ENCODE measurements at regions not wholly inside any gene's neighbourhood (a gene's known extent, or its start where the extent isn't known, plus 50 kb on each side); places are given as distances from the start of the nearest gene placed in this dataset.

DNA sequence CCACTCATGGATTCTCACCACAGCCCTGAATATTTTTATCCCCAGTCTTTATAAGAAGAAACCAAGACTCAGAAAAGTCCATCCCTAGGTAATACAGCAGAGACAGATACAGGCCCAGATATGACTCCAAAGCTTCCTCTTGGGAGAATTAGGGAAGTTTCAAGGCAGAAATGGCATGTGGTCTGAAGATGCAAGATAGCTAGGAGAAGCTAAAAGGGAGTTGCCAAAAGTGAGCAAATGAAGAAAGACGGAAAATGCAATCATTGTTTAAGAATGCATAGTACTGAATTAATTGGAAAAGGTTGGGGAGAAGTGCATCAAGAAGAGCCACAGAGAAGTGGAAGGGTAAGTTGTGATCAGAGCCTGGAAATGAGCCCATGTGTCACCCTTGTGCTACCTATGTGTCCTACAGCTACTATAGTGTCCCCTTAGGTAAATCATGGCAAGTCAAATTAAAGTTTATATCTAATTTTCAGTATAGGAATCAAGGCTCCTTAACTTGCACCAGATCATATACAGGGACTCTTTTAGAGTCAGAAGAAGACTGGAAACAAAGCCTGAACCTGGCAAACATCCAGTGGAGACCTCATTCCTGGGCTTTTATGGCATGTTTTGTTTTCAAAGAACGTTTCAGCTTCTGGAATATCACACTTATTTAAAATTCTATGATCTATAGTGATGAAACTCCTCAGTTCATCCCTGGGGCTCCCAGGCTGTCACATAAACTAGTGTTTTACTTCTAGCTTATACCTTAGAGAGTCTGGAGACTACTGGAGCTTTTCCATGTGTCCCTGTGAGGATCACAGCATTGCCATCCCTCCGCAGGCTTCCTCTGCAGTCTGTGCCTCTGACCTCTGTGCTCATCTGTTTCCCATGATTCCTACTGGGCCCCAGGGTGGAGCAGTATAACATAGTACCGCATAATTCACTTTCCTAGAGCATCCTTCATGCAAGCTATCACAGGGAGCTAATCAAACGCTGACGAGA, 189.0 kb upstream of the CDKN3 start:
- TF ChIP-seq, protein P1, sequence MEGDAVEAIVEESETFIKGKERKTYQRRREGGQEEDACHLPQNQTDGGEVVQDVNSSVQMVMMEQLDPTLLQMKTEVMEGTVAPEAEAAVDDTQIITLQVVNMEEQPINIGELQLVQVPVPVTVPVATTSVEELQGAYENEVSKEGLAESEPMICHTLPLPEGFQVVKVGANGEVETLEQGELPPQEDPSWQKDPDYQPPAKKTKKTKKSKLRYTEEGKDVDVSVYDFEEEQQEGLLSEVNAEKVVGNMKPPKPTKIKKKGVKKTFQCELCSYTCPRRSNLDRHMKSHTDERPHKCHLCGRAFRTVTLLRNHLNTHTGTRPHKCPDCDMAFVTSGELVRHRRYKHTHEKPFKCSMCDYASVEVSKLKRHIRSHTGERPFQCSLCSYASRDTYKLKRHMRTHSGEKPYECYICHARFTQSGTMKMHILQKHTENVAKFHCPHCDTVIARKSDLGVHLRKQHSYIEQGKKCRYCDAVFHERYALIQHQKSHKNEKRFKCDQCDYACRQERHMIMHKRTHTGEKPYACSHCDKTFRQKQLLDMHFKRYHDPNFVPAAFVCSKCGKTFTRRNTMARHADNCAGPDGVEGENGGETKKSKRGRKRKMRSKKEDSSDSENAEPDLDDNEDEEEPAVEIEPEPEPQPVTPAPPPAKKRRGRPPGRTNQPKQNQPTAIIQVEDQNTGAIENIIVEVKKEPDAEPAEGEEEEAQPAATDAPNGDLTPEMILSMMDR (IDR thresholded peaks at IDR 0.05; ENCODE audit: poor library complexity) = no peak
- TF ChIP-seq EZH2phosphoT487 (IDR thresholded peaks at IDR 0.05; ENCODE audit: low read depth, severe bottlenecking, unreplicated experiment) = no peak
- TF ChIP-seq EZH2 (IDR thresholded peaks at IDR 0.05; ENCODE audit: borderline replicate concordance) = no peak
- H2AFZ ChIP-seq = no peak overlapping the region
- no peaks in the 10 kb centered on the region for H4K20me1 ChIP-seq (ENCODE audit: insufficient read depth, poor library complexity, severe bottlenecking)
- H3K4me3 ChIP-seq = no peak overlapping the region
- peaks cover 9% of the 10 kb centered on the region for H3K4me1 ChIP-seq (ENCODE audit: insufficient read depth)
- 62% methylated on average over 6 of the region's 6 CpGs for WGBS (ENCODE audit: low lambda C conversion rate, missing lambda C conversion rate)
- DNase-seq (ENCODE audit: low spot score) = no peak
- no peaks in the 10 kb centered on the region for H3K27me3 ChIP-seq
- H3K27ac ChIP-seq = no peak overlapping the region
- no peaks in the 10 kb centered on the region for H3K9me3 ChIP-seq (ENCODE audit: low read depth)
- no peak overlapping the region for H3K4me2 ChIP-seq
- no peaks in the 10 kb centered on the region for H3K79me2 ChIP-seq
- H3K9me2 ChIP-seq (replicated peaks; ENCODE audit: insufficient read depth) = no peaks in the 10 kb centered on the region
- H3K36me3 ChIP-seq (replicated peaks; ENCODE audit: insufficient read depth, low read depth) = no peaks in the 10 kb centered on the region

DNA sequence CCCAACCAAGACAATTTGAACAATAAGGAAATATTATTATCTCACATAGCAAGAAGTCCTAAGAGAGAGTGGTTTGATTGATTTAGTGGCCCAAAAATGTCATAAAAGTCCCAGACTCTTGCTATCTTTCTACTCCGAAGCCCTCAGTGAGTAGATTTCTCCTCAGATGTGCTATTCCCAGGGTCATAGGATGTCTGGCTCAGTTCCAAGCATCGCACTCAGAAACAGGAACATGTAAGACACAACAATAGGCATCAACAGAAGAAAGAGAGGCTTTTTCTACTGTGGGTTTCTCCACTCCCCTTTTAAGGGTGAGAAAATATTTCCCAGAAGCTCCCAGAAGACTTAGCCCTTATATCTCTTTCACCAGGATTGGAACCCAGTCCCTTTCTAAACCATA, 188.1 kb upstream of the CDKN3 start:
- no peaks in the 10 kb centered on the region for H3K9me3 ChIP-seq (ENCODE audit: low read depth)
- no peak for DNase-seq (ENCODE audit: low spot score)
- no peak overlapping the region for H3K27ac ChIP-seq
- no peaks in the 10 kb centered on the region for H4K20me1 ChIP-seq (ENCODE audit: insufficient read depth, poor library complexity, severe bottlenecking)
- H3K4me1 ChIP-seq (ENCODE audit: insufficient read depth) = peaks cover 9% of the 10 kb centered on the region
- no peaks in the 10 kb centered on the region for H3K79me2 ChIP-seq
- H3K4me2 ChIP-seq = no peak overlapping the region
- no peak for TF ChIP-seq EZH2 (IDR thresholded peaks at IDR 0.05; ENCODE audit: borderline replicate concordance)
- TF ChIP-seq, protein P1 (IDR thresholded peaks at IDR 0.05; ENCODE audit: poor library complexity) = no peak
- no peak for TF ChIP-seq EZH2phosphoT487 (IDR thresholded peaks at IDR 0.05; ENCODE audit: low read depth, severe bottlenecking, unreplicated experiment)
- H3K36me3 ChIP-seq (replicated peaks; ENCODE audit: insufficient read depth, low read depth) = no peaks in the 10 kb centered on the region
- no peak overlapping the region for H3K4me3 ChIP-seq
- 81% methylated on average over 2 of the region's 2 CpGs for WGBS (ENCODE audit: low lambda C conversion rate, missing lambda C conversion rate)
- no peaks in the 10 kb centered on the region for H3K9me2 ChIP-seq (replicated peaks; ENCODE audit: insufficient read depth)
- H3K27me3 ChIP-seq = no peaks in the 10 kb centered on the region
- no peak overlapping the region for H2AFZ ChIP-seq

DNA sequence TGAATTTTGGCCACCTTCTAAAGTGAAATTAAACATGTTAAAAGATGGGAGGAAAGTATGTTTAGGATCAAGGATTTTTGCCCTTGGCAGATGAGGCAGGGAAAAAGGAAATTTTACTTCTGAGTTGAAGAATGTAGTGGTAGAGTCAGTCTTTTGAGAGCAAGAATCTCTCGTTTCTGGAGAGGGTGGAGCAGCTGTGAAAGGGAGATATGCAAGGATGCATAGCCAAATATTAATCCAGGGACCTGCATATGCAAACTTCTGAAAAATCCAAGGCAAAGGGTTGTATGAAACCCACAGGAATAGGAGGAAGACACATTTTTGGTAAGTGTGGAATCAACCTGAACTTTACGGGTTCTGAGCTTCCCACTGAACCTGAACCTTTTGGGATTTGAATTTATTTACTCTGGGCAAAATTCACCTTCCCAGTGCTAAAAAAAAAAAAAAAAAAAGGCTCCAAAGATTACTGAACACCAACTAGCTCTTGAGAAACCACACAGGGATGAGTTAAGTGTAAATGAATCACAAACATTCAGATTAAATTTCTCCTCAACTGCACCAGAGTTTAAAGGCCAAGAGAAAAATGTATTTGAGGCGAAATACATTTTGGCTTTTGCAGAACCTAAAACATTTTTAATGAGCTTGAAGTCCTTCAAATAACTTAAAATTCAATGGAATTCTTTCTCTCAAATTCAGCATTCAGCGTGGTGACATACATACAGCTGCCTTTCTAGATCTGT, 187.1 kb upstream of the CDKN3 start:
- Histone ChIP-seq H3K9me3 (ENCODE audit: low read depth) (no peaks in the 10 kb centered on the region), H3K79me2 (no peaks in the 10 kb centered on the region), H3K9me2 (replicated peaks; ENCODE audit: insufficient read depth) (no peaks in the 10 kb centered on the region), H3K4me2 (no peak overlapping the region), H3K27me3 (no peaks in the 10 kb centered on the region), H3K27ac (no peak overlapping the region), H3K36me3 (replicated peaks; ENCODE audit: insufficient read depth, low read depth) (no peaks in the 10 kb centered on the region), H4K20me1 (ENCODE audit: insufficient read depth, poor library complexity, severe bottlenecking) (no peaks in the 10 kb centered on the region), H2AFZ (no peak overlapping the region), H3K4me3 (no peak overlapping the region), H3K4me1 (ENCODE audit: insufficient read depth) (peaks cover 9% of the 10 kb centered on the region)
- TF ChIP-seq EZH2phosphoT487 (IDR thresholded peaks at IDR 0.05; ENCODE audit: low read depth, severe bottlenecking, unreplicated experiment) (no peak), EZH2 (IDR thresholded peaks at IDR 0.05; ENCODE audit: borderline replicate concordance) (no peak)
- TF ChIP-seq, protein P1 (IDR thresholded peaks at IDR 0.05; ENCODE audit: poor library complexity) = no peak
- no peak for DNase-seq (ENCODE audit: low spot score)
- WGBS (ENCODE audit: low lambda C conversion rate, missing lambda C conversion rate) = 89% methylated on average over 4 of the region's 4 CpGs

Measured in hepatocyte (in vitro differentiated cells).